NCI-H2029 (cell line): ENCODE measurements at regions not wholly inside any gene's neighbourhood (a gene's known extent, or its start where the extent isn't known, plus 50 kb on each side); places are given as distances from the start of the nearest gene placed in this dataset.
"Not testable (repeated sequence)": the region's sequence is repeated elsewhere in the genome, so short reads cannot be mapped to it uniquely, and the experiment has no call there.

Experiments
- DNase-seq: peaks from one replicate; lab custom pipeline; 2025; lab: John Stamatoyannopoulos, UW

DNA sequence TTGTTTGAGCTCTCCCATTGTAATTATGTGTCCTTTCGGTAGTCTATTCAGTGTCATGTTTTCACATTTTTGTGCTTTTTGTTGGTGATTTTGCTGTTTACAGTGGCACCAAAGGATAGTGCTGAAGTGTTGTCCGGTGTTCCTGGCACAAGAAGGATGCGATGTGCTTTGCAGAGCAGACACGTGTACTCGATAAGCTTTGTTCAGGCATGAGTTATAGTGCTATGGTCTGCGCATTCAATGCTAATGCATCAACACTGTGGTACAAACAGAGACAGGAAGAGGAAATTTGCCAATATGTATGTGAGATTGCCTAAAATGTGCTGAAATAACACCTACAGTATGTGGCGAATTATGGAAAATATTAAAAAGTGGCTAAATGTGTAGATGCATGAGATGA, 913.4 kb upstream of the ACO1 start:
- DNase-seq = no peak

DNA sequence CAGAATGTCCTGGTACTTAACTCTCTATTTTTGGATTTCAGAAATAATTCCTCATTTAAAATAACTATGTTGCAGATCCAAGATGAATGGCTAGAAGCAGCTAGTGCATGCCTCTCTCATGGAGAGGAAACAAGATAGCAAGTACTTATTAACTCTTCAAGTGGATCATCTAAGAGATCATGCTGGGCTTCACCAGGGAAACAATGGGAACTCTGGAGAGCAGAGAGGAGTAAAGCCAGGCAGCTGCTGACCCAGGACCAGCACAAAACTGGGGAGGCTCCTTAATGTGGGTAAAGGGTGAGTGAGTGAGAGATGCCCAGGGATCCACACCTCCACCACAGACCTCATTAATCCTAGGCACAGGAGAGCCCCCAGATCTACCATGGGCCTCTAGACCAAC, 897.8 kb upstream of the ACO1 start:
- DNase-seq = no peak

DNA sequence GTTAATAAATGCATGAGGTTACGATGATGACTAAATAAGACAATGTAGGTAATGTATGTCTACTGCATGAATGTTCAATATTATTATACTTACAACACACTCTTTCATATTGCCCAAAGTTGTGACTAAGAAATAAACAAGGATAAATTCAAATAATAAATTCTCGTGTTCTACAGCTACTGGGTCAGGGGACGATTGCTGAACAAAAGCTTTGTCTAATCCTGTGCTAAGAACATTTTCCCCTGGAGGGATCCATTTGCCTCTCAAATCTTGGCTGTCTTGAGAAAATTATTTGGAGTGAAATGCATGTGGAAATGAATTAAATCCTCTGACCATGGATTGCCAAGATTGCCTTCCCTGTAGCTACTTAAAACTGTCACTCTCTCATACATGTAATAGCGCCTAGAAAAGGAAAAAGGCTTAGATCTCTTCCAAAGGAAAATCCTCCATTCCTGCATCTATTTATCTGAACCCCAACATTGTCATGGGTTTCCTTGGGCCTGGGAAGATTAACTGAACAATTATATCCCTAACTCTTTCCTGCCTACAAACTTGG, 893.8 kb upstream of the ACO1 start:
- DNase-seq = no peak

DNA sequence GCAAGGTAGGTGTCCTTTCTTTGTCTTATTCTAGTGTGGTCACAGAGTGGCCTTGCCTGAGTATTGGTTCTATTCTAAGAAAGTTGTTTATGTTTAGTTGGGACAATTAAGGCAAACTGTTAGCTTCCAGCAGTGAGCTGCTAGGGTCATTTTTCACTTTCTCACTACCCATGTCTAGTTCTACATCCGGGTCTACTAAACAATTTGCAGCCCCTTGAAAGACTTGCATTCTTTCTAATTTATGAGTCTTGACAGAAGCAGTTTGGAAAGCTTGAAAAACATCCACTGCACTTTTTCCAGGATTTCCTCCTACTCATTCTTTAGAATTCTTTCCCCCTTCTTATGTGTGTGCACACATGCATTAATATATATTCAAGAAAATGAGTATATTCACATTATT, 892.2 kb upstream of the ACO1 start:
- no peak for DNase-seq

DNA sequence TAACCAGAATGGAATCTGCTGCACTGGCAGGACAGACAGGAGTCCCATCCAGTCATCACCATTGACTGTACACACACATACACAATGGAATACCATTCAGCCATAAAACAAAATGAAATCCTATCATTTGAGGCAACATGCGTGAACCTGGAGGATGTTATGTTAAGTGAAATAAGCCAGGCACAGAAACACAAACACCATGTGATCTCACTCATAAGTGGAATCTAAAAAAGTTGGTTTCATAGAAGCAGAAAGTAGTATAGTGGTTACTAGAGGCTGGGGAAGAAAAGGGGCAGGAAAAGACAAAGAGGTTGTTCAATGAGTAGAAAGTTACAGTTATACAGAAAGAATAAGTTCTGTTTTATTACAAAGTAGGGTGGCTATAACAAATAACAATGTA, 884.0 kb upstream of the ACO1 start:
- no peak for DNase-seq

DNA sequence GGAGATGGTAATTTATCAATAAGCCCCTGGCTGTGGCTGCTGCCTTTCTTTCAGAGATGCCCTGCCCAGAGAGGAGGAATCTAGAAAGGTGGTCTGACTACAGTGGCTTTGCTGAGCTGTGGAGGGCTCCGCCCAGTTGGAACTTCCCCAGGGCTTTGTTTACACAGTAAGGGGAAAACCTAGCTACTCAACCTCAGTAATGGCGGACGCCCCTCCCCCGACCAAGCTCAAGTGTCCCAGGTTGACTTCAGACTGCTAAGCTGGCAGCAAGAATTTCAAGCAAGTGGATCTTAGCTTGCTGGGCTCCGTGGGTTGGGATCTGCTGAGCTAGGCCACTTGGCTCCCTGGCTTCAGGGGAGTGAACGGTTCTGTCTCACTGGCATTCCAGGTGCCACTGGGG, 865.4 kb upstream of the ACO1 start:
- peak; percentile 35 for DNase-seq

DNA sequence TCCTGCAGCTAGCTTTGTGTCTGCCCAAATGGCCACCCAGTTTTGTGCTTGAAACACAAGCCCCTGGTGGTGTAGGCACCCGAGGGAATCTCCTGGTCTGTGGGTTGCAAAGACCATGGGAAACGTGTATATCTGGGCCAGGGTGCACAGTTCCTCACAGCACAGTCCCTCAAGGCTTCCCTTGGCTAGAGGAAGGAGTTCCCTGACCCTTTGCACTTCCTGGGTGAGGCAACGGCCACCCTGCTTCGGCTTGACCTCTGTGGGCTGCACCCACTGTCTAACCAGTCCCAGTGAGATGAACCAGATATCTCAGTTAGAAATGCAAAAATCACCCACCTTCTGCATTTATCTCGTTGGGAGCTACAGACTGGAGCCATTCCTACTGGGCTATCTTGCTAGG, 865.0 kb upstream of the ACO1 start:
- DNase-seq = no peak

DNA sequence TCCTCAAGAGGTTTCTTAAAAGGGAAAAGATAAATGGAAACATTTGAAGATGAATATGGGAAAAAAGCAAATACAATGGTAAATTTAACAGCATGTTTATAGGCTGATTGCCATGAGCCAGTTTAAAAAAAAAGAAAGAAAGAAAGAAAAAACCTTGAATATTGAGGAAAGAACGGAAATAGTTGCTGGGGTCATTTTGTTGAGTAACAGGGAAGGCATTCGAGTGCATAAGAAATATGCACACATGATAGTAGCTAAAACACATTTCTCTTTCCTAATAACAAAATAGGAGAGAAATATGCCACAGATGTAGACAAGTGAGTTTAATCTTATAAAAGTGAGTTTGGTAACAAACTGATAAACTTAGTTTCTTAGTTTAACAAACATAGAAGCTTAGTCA, 864.6 kb upstream of the ACO1 start:
- no peak for DNase-seq

DNA sequence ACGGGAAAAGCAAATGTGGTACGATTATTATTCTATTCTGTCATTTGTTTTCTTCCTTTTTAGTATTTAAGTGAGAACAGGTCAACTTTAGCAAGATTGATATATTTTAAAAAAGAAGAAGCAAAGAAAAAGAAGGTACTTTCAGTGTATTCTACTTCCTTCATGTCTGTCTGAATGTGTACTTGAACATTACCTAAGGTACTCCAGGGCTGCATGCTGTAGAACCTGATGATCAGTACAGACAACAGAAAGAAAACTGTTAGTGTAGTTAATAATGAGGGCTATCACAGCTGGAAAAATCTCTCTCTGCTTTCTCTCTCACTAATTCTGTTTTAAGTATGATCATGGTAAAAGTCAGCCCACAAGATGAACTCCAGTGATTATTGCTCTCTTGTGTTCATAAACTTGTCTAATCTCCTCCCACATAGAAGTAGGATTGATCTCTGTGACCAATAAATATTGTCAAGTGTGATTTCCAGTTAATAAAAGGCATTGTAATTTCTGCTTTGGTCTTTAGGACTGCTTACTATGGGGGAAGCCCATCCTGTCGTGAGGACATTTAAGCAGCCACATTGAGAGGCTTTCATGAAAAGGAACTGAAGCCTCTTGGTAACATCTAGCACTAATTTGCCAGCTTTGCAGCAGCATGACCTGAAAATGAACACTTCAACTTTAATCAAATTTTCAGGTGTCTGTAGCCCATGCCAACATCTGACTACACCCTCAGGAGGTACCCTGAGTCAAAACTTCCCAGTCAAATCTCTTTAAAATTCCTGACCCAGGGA, 864.0 kb upstream of the ACO1 start:
- DNase-seq = no peak

DNA sequence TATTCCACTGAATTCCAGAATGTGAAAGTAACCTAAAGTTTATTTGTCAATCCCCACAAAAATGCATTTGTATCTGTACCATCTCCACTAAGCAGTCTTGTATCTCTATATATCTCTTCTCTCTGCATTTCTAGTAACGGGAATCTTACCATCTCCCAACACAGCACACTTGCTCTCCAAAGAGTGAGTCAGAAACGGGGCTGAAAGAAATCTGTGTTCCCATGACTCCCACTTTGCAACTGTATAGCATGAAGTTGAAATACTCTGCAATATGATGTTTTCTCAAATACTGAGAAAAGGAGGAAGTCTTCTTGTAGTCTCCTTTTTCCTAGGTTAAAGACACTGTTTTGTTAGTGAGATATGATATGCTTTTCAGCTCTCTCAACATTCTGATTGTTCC, 848.8 kb upstream of the ACO1 start:
- DNase-seq = no peak

DNA sequence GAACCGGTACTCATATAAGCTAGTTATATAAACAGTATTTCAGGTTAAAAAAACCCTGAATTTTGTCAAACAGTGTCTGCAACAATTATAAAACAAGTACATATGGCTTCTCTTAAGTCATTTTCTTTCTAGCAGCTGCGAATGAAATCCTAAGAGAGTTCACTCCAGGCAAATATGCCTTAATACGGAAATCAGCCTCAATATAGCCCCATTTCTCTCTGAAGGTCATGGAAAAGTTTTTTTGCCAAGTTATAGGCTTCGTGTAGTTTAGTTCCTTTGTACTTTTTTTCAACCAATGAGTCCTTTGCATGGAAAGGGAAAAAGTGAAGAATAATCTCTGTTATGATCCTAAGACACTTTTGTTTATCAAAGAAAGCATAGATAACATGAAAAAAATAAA, 848.0 kb upstream of the ACO1 start:
- no peak for DNase-seq

DNA sequence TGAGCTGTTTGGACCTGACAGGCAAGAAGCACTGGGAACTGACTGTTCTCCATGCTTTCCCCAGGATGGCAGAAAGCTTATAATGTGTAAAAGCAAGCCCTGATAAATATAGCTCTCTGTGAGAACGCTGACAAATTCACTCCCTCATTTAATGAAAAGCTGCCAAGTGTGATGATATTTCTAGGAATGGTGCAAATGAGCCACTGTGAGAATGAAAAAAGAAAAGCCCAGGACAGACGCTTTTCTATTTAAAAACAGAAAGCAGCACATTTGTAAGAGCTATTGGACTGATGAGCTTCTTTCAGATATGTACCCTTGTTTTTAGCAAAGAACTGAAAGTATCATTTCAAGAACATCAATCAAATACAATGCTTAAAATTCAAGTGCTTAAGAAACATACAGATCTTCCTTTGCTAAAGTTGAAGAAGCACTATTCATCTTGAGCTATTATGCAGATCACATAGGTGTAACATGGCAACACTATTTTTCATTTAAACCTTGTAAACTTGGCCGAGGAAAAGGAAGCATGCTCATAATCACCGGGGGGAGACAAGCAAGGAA, 842.6 kb upstream of the ACO1 start:
- no peak for DNase-seq

DNA sequence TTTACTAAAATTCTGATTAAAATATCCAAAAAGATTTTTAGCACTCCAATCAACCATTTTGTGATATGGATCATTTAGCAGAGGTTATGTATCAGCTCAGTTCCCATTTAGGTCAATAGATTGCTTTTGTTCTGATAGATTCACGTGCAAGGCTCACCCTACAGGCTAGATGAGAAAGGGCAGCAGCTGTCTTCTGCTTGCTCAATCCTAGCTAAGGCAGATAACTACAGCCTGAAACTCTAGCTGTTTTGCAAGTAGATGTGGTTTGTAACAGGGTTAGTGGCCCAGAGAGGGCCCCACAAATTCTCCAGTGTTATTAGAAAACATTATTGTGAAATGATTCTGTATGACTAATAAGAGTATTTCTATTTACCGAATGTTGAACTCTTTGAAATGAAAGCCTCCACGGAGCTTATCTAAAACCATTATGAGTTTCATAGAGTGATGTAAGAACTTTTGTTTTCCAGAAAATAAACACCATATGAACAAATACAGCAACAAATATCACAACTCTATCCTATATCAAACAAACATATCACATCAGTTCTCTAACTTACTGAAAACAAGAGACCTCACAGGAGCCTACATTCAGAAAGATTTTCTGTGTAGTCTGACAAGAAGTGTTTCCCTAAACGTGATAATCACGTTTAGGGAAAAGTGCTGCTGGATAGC, 841.9 kb upstream of the ACO1 start:
- no peak for DNase-seq

DNA sequence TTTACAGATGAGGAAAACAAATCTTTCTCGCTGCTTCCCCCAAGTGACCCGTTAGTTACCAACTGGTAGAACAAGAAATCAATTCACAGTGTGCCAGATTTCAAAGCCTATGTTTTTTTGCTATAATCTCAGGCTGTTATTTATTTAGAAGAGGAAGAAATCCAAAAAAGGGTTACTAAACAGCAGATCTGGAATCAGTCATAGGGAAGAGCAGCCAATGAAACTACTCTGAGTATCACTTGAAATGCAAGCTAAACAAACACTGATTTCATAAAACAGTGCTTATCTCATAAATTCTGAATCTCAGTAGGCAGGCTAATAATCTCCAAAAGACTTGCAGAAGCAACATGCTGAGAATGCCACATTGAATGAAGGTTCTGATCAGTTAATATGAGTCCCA, 829.5 kb upstream of the ACO1 start:
- no peak for DNase-seq

DNA sequence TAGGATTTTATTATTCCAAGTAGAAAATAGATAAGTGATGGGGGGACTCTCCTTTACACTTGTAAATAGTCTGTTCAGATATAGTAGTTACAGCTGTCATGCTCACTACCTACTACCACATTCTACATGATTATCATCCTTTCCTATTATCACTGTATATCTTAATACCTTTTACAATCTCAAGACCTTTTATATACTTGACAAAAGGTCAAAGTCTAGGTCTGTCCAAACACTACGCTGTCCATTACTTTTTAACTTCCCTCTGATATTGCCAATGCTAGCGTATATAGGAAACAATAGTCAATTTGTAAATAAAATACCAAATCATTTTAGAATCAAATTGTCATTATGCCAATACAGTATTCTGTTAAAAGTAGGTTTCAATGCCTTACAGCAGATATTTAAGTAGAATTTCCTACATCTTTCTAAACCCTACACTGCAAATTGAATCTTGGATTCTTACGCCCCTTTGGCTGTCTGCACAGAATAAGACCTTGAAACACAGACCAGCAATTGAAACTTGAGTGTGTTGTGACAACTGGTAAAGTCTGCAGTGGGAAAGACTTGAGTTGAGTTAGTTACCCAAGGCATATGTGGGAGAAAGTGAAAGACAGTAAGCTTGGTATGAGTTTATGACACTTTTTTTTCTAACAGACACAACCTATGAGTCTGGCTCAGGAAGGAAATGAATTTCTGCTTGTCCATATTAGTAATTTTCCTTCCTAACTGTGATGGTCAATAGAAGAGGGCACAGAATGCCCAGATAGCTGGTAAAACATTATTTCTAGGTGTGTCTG, 827.6 kb upstream of the ACO1 start:
- DNase-seq = no peak

DNA sequence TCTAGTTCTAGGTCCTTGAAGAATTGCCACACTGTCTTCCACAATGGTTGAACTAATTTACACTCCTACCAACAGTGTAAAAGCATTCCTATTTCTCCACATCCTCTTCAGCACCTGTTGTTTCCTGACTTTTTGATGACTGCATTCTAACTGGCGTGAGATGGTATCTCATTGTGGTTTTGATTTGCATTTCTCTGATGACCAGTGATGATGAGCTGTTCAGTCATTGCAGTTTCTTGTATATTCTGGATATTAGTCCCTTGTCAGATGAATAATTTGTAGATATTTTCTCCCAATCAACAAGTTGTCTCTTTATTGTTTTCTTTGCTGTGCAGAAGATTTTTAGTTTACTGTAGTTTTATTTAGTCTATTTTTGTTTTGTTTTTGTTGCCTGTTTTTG, 812.3 kb upstream of the ACO1 start:
- not testable (repeated sequence) for DNase-seq

DNA sequence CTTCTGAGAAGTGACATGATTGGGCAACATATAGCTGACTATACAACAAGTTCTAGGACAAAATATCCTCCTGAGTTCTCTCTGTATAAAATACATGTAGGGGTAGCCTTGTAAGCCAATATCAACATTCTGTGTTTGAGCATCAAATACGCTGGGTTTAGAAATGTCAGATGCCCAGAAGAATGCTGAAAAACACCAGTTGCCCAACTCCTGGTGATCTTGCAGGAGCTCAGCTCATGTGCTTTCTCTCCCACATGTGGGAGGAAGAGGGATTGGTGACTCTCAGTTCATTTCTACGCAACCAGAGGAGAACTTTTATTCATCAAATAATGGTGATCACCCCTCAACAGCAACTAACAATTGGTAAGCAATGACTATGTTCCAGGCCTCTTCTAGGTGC, 810.9 kb upstream of the ACO1 start:
- DNase-seq = no peak

DNA sequence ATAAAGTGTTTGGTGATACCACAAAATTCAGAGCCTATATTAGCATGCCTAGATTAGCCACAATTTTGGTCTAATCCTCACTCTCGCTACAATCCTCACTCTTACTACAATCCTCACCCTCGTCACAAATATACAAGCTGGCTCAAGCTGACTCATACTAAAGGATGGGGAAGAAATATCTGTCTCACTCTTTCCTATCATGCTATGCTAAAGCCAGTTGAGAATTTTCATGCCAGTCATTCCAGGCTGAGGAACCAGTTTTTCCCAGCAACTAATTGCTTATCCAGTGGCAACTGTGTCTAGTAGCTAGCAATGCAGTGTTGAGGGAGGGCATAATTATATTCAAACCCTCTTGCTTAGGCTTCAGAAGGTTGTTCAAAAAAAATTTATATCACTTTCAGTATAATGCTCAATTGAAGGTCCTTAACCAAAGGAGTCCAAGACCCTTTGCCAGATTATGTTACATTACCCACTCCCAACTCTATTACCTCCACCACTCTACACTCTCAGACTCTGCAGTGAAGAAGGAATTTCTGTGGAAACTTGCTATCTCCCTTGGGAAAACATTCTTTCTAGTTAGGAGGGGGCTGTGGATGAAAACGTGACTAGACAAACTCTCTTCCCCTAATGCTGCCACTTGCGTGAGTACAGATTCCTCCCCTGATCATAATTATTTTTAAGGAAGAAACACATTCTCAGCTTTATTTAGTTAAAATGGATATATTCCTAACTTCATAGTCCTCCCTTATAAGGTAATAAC, 810.3 kb upstream of the ACO1 start:
- DNase-seq = no peak

DNA sequence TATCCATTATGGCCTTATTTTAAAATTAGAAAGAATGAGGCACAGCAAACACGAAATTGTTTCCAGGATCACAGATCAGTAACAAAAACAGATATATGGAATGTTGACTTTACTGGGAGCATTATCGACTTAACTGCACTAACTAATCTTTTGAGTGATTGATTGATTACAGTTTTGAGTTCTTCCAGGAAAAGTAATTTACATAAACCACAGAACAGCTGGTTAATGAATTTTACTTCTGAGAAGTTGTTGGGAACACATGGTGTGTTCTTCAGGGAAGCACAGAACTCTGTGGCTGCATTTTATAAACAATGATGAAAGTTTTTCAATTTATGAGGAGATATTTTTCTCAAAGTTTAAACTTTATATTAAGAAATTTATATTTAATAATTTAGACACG, 802.4 kb upstream of the ACO1 start:
- DNase-seq = no peak

DNA sequence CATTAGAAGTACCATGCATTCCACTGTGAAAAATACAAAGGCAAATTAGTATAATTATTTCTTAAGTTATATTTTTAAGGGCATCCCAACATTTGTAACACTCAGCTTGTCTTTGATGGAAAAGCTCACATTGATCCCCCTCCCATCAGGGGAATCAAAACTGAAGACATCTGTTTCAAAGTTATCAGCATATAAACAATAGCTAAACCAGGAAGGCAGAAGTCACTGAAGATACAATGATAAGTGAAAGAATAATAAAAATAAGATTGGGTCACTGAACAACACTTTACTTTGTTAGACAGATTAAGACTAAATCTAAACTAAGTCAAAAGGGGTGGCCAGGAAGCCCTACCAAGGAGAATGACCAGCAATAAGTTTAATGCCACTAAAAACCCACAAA, 801.9 kb upstream of the ACO1 start:
- no peak for DNase-seq

DNA sequence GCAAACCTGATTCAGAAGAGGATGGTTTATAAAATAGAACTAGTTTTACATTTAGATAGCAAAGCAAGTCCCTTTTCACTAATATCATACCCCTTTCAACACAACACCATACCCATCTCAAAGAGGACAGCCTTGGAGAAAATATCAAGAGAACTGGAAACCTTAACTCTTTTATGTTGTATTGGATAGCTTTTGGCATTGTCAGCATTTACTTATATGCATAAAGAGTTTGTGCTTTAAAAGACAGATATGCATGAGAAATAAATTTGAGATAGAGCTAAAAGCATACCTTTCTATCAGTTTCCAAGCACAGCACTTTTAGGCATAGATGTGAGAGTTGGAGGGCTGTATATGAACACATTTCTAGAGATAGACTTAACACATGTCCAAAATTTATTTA, 799.3 kb upstream of the ACO1 start:
- no peak for DNase-seq

DNA sequence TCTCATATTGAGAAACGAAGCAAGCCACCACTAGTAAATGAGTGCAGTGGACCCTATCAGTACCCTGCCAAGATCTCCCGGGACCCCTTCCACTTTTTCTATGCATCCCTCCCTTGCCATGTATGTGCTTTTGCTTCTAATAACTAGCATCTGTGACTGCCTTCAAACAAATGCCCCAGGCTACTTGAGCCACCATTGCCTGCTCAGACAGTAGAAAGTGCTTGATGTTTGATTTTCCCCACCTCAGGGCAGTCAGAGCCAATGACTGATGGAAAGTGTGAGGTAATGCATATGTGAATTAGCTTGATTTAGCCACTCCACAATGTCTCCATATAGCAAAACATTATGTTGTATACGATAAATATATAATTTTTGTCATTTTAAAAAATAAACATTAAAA, 797.3 kb upstream of the ACO1 start:
- no peak for DNase-seq
